ENCODE measurements at regions not wholly inside any gene's neighbourhood (a gene's known extent, or its start where the extent isn't known, plus 50 kb on each side); places are given as distances from the start of the nearest gene placed in this dataset.

GRCh38 chr1:8142955-8143629 is 117.0 kb upstream of the ERRFI1 start:
- 64% methylated on average over 7 of the region's 7 CpGs for WGBS (ENCODE audit: low lambda C conversion rate, missing lambda C conversion rate)

GRCh38 chr1:8139941-8140340 is 113.8 kb upstream of the ERRFI1 start:
- H4K20me1 ChIP-seq (ENCODE audit: insufficient read depth, poor library complexity, severe bottlenecking), result no peaks in the 10 kb centered on the region
- WGBS (ENCODE audit: low lambda C conversion rate, missing lambda C conversion rate), result 93% methylated on average over 11 of the region's 11 CpGs
- no peaks in the 10 kb centered on the region for H3K9me2 ChIP-seq (replicated peaks; ENCODE audit: insufficient read depth)
- H3K79me2 ChIP-seq, result no peaks in the 10 kb centered on the region
- no peaks in the 10 kb centered on the region for H3K36me3 ChIP-seq (replicated peaks; ENCODE audit: insufficient read depth, low read depth)
- H2AFZ ChIP-seq, result no peak overlapping the region
- no peaks in the 10 kb centered on the region for H3K9me3 ChIP-seq (ENCODE audit: low read depth)
- no peak for DNase-seq (ENCODE audit: low spot score)
- peaks cover 13% of the 10 kb centered on the region for H3K4me1 ChIP-seq (ENCODE audit: insufficient read depth)
- H3K4me2 ChIP-seq, result no peak overlapping the region
- no peak overlapping the region for H3K4me3 ChIP-seq
- no peaks in the 10 kb centered on the region for H3K27me3 ChIP-seq
- H3K27ac ChIP-seq, result no peak overlapping the region
- TF ChIP-seq CTCF (IDR thresholded peaks at IDR 0.05; ENCODE audit: poor library complexity), result no peak
- no peak for TF ChIP-seq EZH2phosphoT487 (IDR thresholded peaks at IDR 0.05; ENCODE audit: low read depth, severe bottlenecking, unreplicated experiment)
- TF ChIP-seq EZH2 (IDR thresholded peaks at IDR 0.05; ENCODE audit: borderline replicate concordance), result no peak

More at GRCh38 chr1:8142955-8143629, 117.0 kb upstream of the ERRFI1 start:
- no peaks in the 10 kb centered on the region for H3K36me3 ChIP-seq (replicated peaks; ENCODE audit: insufficient read depth, low read depth)
- no peaks in the 10 kb centered on the region for H3K9me3 ChIP-seq (ENCODE audit: low read depth)
- H3K79me2 ChIP-seq, result no peaks in the 10 kb centered on the region
- no peak overlapping the region for H3K4me2 ChIP-seq
- no peaks in the 10 kb centered on the region for H3K4me1 ChIP-seq (ENCODE audit: insufficient read depth)
- no peaks in the 10 kb centered on the region for H4K20me1 ChIP-seq (ENCODE audit: insufficient read depth, poor library complexity, severe bottlenecking)
- no peaks in the 10 kb centered on the region for H3K9me2 ChIP-seq (replicated peaks; ENCODE audit: insufficient read depth)
- TF ChIP-seq CTCF (IDR thresholded peaks at IDR 0.05; ENCODE audit: poor library complexity) (no peak), EZH2 (IDR thresholded peaks at IDR 0.05; ENCODE audit: borderline replicate concordance) (no peak), EZH2phosphoT487 (IDR thresholded peaks at IDR 0.05; ENCODE audit: low read depth, severe bottlenecking, unreplicated experiment) (no peak)
- H2AFZ ChIP-seq, result no peak overlapping the region
- no peak for DNase-seq (ENCODE audit: low spot score)
- H3K27ac ChIP-seq, result peak overlapping the region; percentile 74
- no peaks in the 10 kb centered on the region for H3K27me3 ChIP-seq
- H3K4me3 ChIP-seq, result no peak overlapping the region

- no peak for DNase-seq (ENCODE audit: low spot score)
- H3K9me2 ChIP-seq (replicated peaks; ENCODE audit: insufficient read depth), result no peaks in the 10 kb centered on the region
- H3K27me3 ChIP-seq, result no peaks in the 10 kb centered on the region
- H3K79me2 ChIP-seq, result no peaks in the 10 kb centered on the region
- H4K20me1 ChIP-seq (ENCODE audit: insufficient read depth, poor library complexity, severe bottlenecking), result no peaks in the 10 kb centered on the region
- H3K4me1 ChIP-seq (ENCODE audit: insufficient read depth), result peaks cover 14% of the 10 kb centered on the region
- TF ChIP-seq EZH2phosphoT487 (IDR thresholded peaks at IDR 0.05; ENCODE audit: low read depth, severe bottlenecking, unreplicated experiment), result no peak
- TF ChIP-seq EZH2 (IDR thresholded peaks at IDR 0.05; ENCODE audit: borderline replicate concordance), result no peak
- TF ChIP-seq CTCF (IDR thresholded peaks at IDR 0.05; ENCODE audit: poor library complexity), result no peak
- H3K27ac ChIP-seq, result no peak overlapping the region
- no peaks in the 10 kb centered on the region for H3K9me3 ChIP-seq (ENCODE audit: low read depth)
- H3K4me3 ChIP-seq, result no peak overlapping the region
- no peak overlapping the region for H3K4me2 ChIP-seq
- H2AFZ ChIP-seq, result no peak overlapping the region
- 96% methylated on average over 6 of the region's 6 CpGs for WGBS (ENCODE audit: low lambda C conversion rate, missing lambda C conversion rate)
- H3K36me3 ChIP-seq (replicated peaks; ENCODE audit: insufficient read depth, low read depth), result no peaks in the 10 kb centered on the region
These were observed 113.3 kb upstream of the ERRFI1 start for GRCh38 chr1:8139383-8139782.

All from hepatocyte (in vitro differentiated cells).